Dedifferentiated amniotic fluid mesenchymal stem cell (primary cell): ENCODE measurements at regions not wholly inside any gene's neighbourhood (a gene's known extent, or its start where the extent isn't known, plus 50 kb on each side); places are given as distances from the start of the nearest gene placed in this dataset.

Experiments
- DNase-seq: peaks from one replicate; pipeline ENCODE4 v3.0.0-alpha.2; 2016; ENCODE audit errors: extremely low spot score

DNA sequence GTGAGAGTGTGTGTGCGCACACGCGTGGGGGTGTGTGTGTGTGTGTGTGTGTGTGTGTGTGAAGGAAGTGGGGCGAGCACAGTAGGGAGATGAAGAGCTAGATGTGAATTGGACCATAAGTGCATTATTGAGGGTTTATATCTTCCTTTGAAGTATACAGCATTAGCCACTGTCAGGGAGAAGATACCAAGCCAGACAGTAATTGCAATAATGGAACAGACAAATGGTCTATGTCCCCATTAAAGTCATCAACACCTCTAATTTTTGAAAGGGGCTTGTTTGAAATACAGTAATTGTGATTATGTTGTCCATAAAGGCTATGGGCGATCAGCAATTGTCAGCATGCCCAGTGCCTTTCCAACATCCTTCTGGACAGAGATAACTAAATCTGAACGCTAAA lies 429.2 kb upstream of the NR2F2 start:
- no peak for DNase-seq

DNA sequence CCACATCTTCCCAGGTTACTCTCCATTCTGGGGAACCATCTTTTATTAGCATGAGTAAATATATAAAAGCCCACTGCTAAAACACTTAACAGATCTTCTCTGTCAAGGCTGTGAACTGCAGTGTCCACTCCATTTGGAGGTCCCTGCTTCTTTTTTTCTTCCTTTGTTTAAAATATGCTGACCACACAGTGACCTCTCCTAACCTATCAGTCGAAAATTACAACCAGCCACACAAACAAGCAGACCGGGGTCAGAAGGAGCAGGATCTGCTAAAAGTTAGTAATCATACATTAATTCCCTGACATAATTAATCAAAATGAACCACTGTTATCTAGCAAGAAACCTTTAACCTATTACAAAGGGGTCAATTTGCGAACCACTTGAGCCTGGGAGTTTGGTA lies 427.9 kb upstream of the NR2F2 start:
- no peak for DNase-seq

DNA sequence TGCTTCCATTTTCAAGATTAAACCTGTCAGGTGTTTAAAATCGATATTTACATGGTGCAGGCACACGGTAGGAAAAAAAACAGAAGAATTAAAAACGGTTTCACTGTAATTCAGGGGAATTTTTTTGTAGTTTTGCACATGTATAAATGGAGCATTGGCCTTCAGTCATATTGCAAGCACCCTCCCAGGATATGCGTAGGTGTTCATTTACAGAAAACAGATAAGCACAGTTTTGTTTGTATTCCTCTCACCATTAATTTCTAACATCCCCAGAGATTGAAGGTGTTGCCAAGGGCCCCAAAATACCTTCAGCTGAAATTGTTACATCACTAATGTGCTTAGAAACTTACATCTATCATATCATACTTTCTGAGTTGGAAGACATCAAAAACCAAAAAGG lies 427.1 kb upstream of the NR2F2 start:
- no peak for DNase-seq

DNA sequence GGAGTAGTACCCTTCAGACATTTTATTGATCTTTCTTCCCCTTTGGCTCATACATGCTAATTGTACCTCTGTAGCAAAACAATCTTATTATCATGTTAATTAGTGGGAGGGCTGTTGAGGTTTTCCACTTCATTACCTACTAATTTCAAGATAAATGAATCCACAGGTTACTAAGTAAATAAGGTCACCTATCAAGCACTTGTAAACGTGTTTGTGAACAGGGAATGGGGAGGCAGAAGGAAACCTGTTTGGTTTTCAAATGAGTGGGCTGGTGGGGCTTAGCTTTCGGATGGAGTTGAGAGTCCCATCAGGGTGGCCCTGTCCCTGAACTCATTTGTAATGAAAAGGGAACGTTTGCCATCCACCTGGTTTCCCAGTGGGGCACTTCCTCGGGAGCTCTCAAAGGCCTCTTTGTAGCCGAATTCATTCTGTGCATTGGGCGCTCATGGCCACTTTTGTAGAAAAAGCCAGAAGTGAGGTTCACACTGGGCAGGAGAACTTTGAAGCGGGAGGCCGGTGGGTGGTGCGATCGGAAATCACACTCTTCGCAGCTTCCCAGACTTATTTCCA lies 419.8 kb upstream of the NR2F2 start:
- DNase-seq: no peak

DNA sequence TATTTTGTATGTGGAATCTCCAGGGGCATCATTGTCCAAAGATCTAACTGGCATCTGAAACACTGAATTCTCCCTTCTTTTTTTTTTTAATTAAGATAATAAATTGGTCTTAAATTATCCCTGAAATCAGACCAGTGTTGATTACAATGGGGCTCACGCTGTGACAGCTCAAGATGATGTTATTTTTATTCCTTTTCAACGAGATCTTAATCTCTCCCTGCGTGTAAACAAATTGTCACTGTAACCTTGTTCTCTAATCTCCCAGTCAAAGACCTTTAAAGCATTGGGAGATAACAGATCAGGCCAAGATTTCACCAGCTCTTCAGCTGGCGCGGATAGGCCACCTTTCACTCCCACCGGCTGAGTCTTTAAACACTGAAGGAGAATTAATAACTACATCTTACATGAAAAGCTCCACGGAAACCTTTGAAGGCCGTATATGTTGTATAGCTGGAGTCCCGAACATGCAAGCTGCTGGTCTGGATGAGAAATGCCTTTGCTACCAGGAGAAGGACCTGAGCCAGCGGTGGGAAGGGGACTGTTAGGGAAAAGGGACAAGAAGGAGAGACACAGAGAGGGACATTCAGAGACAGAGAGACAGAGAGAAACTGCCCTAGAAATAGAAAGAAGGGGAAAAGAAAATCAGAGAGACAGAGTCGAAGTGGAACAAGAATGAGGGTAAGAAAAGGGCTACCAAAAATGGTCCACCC lies 418.8 kb upstream of the NR2F2 start:
- no peak for DNase-seq

DNA sequence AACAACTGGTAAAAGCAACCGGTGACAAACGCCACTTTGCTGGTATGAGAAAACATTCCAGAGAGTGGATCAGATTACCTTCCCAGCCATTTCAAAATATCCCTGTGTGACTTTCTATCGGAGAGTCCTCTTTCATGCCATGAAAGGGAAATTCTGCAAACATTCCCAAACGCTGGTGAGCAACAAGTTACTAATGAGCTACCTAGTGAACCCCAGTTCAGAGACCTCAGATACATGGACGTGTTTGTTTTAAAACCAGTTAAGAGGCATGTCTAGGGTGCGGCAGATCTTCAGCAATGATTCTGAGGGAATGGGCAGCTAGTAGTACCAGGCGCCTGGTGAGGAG lies 418.2 kb upstream of the NR2F2 start:
- no peak for DNase-seq

DNA sequence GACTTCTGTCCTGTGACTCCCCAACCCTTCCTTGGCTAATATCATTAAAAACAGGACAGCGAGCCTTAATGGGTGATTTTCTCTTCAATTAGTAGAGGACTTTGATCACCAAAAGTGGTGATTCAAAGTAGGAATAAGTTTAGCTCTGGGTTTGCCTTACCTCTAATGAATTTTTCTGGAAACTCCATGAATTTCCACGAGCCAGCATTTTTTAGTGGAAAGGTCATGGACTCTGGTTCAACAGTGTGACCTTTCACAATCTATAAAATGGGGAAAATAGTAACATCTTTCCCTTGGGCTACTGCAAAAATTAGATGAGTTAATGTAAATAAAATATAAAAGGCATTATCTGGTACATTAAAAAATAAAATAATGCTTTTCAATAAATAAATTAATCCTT lies 417.8 kb upstream of the NR2F2 start:
- no peak for DNase-seq

DNA sequence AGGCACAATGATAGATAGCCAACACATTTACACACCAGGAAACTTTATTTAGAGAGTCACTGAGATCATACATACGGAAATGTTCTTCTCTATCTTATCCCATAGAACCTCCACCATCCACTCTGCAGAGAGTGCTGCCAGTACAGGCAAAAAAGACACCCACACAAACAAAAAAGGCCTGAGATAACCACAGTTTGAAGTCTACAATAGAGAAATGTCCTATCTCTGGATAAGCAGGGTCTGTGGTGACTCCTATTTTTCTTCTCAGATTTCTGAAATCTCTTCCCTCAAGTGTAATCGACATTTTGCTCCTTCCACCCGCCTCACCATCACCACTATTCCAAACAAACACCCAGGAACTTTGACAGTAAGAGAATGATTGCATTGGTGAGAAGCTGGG lies 413.9 kb upstream of the NR2F2 start:
- no peak for DNase-seq

DNA sequence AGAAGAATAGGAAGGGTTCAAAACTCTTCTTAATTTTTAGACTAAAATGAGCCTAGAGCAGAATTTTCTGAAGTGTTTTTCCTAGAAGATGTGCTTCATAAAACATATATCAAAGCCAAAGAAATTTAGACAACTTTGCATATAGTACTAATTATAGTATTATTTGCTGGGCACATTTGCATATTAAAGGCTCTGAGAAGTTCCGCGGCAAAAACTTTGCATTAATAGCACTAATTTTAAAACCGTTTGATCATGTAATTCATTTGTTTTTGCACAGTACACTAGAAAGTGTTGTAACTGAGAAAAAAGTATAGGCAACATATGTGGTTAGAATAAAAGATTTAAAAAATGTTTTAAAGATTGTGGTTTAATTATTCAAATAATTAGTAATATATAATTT lies 412.0 kb upstream of the NR2F2 start:
- no peak for DNase-seq

DNA sequence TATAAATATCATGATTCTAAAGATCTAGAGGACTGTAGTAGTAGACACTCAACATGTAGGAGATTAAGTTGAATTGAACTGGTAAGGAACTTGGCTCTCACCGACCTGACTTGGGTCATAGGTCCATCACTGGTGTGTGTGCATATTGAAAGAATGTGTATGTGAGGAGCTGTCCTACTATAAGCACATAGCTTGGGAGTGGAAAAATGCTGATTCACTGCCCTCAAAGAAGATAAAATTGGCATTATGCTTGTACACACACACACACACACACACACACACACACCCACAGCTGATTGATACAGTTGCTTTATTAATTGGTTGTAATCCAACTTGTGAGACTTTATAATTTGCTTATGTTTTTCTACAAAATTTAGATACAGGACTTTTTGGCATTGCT lies 411.0 kb upstream of the NR2F2 start:
- DNase-seq: no peak

DNA sequence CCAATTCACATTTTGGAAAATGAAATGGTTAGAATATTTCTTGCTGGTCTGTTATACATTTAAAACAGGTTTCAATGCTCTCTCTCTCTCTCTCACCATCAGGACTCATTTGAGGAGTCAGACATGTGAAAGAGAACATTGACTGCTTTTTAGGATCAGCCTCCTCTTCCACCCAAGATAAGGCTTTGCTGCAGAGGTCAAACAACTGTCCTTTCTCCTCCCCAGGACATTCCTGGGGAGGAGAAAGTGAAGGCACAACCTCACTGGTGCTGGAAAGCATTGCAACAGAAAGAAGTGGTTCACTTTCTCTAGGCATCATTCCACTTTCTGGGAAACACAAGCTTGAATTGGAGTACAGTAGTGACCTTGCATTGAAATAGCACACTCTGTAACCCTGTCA lies 409.1 kb upstream of the NR2F2 start:
- no peak for DNase-seq

DNA sequence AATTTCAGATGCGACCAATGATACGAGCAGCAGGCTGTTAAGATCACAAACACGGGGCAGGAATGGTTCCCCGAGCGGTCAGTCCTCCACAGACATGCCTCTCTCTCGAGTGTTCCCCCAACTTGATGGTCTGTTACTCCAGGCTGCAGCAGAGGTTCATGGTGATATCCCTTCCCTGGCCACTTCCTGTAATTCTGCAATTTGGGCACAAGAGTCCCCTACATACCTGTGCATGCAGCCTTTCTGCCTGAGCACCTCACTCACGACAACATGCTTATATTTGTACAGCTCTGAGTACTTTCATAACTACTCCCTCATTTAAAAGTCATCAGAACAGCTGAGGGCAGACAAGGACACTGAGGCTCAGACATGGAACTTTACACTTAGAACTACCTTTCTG lies 408.1 kb upstream of the NR2F2 start:
- no peak for DNase-seq

DNA sequence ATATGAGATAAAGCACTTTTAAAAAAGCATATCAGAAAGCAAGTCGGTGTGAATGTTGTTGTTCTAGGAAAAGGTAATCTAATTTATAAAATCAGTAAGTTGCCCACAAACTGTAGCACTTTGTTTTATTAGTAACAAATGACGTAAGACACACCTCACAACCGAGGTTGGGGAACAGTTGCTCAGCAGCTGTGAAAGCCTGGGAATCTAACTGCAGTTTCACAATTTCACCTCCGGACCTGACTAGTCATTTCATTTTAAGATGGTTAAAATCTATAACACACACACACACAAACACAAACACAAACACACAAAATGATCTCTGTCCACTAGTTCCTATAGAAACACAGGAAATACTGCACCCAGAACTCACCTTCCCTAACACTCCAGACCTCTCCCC lies 406.7 kb upstream of the NR2F2 start:
- no peak for DNase-seq

DNA sequence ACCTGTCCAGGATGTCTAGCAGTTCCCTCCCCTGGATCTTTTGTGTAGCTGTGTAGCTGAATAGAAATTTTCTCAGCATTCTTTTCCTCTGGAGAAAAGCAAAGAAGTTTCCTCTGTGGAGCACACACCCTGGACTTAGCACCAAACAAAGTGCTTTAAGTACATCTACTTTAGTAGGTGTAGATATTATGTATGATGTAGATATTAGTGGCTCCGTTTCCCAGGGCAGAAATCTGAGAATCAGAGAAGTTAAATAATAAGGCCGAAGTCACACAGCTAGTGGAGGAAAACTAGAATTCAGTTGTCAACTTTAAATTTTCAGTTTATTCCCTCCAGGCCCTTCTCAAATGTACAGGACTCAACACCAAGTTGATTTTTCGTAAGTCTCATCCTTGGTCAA lies 401.7 kb upstream of the NR2F2 start:
- DNase-seq: no peak

DNA sequence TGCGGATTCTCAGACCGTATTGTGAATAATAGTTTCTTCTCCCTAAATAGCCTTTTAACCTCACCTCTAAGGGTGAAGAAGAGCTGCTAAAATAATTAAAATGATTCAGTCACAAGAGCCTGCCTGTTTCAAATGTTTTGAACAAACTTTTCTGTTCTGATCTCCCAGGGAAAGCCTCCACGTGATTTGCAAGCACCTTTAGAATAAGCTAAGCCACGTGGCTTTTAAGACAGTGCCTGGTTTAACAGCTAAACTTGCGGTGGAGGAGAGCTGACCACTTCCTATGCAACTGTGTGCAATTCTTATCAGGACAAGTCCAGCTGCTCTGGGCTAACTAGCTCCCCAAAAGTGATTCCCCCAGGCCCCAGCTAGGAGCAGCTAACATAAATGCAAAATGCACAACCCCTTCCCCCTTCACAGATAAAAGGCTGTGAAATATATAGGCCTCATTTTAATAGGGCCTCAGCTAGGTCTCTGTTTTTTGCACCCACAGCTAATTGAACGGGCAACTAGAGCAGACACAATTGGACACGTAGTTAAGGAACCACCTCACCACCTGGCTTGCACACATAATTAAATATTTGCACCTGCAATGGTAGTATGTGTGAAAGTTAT lies 401.2 kb upstream of the NR2F2 start:
- DNase-seq: no peak

DNA sequence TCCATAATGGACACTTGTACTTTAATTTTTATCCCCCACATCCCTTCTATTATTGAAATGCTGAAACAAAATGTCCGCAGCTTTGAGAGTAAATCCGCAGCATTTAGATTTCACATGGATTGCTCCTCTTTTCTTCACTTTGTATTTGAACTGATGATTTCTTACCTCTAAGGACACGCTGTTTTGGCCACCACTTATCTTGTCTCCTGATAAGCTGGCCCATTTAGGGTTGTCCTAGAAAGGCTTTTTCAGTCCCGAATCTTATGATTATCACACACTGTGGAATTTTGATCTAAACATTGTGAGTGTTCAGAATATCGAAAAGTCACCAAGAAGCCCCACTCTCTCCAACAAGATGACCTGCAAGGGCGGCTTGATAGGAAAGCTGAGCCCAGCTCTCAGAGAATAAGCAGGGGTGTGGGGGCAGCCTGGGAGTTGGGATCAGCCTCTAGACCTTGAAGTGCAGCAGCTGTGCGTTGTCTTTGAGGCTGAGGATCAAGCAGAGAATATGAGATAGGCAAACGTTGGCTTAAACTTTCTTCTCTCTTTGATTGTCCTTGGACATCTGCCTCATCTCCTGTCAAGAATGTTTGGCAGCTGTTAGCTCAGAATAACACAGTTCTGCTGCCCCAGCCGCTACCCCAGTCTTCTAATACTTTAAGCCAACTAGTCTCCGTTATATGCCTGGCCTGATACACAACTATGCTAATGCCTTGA lies 399.7 kb upstream of the NR2F2 start:
- DNase-seq: no peak

DNA sequence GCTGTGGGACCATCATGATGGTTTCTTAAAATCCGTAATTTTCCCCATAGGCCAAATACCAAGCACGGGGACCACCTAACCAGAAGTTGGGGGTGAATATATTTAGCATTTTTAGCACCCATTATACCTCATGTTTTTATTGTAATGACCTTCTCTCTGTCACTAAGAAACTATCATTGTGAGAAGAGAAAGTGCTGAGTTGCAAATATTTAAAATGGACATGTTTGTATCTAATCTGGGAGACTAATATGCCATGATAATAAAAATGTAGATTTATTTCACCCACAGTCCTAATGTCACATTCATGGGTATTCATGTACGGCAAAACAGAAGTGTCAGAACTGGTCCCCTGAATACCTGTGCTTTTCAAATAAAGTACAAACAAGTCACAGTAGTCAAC lies 398.9 kb upstream of the NR2F2 start:
- DNase-seq: no peak

DNA sequence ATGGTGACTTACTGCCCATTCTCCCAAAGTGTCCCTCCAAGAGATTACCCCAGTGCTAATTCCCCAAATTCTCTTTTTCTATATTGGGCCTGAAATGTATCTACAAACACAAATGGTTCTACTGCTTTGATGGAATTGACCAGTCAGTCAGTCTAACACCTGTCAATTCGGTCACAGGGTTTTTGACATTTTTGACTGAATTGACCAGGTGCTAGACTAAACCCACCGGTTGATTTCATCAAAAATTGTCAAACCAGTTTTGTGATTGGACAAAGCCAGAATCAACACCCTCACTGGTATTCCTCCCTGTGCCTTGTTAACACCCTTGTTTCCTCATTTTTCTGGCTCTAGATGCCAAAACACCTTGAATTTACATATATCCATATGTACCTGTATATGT lies 398.4 kb upstream of the NR2F2 start:
- DNase-seq: no peak

DNA sequence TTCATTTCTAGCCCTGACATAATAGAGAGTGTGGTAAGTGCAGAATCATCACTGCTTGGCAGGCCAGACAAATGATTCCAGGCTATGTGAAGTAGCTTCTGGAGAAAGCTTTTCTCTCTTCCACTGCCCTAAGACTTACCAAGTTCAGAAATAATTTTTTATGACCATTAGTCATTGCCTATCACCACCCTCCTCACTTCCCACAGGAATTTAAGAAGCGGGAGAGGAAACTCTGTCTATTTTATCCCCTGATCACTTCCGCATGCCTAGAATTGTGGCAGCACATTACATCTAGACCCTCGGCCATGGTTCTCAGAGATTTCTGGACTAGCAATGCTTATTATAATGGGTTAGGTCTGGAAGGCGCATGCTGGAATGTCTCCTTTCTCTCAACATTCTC lies 397.8 kb upstream of the NR2F2 start:
- no peak for DNase-seq

DNA sequence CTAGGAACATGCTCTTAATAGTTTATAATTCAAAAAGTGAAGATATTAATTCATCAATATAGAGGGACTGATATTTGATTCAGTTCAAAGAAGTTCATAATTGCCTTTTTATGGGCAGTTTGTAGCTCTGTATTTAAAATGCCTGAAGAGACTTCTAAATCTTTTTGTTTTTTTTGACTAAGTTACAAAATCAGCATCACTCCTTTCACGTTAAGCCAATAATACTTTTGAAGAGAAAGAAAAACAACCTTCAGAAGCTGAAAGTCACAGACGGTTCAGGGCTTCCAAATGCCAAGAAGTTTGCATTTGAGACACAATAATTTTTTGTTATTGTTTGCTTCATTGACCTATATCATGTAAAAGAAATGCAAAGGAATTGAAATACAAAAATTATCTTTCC lies 394.6 kb upstream of the NR2F2 start:
- no peak for DNase-seq

DNA sequence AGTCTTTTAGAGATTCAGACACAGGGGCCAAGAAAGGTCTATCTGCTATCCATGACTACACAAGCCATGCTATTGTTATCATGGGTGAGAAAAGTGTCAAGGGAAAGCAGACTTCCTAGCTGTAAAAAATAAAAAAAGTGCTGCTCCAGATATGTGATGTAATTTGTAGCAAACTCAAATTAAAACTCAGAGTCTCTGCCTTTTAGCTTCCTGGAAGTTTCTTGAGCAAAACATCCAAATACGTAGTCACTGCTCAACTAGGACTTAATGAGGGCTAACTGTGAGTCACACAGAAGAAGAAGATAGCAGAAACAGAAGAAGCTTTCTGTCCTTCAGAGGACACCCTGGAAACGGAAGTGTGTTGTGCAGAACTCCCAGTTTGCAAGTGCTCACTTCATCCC lies 393.4 kb upstream of the NR2F2 start:
- DNase-seq: no peak

DNA sequence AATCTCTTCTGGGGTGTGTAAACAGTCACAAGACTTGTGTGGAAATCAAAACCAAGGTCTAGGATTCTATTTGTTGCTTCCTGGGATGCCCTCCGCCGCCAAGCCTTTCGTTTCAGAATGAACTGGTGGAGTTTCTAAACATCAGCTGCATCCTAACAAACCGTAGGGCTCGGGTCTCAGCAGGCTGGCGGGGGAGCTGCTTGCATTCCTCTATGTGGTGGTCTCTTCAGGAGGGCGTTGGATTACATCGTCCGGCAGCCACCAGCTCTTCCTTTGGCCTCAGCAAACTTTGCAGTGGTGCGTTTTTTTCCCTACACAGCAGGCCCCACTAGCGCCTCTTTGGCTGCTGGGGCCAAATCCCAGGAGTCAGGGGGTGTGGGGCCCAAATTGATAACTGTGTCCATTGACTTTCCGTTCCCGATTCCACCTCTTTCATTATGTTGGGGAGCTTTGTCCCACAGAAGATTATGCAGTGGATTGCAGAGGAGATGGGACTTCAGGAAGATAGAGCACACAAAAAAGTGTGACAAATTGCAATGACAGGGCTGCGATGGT lies 390.0 kb upstream of the NR2F2 start:
- no peak for DNase-seq

DNA sequence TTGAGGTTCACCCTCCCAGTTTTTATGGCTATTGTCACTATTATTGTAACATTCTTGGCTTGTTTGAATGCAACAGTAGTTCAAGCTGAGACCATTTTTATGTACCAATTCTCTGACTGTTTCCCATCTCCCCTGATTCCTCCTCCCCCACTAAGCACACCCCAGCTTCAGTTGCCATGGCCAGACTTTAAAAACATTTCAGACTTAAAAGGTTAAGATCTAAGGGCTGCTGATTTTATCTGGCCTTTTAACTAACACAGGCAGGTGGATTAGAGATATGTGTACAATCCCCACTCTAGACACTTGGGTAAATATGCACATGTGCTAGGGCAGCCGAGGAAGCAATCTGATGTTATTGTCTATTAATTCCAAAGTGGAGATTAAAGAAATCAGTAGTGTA lies 386.3 kb upstream of the NR2F2 start:
- DNase-seq: no peak
